Ovary (tissue), 3 donors: ENCODE measurements at regions not wholly inside any gene's neighbourhood (a gene's known extent, or its start where the extent isn't known, plus 50 kb on each side); places are given as distances from the start of the nearest gene placed in this dataset.

ENCODE experiments used
- CTCF ChIP-seq, 3 donors: fragments of 450-650 bp in 2 of 3; fragments of 200-600 bp in 1 of 3; IDR thresholded peaks; one replicate each; pipeline versions ENCODE4 v1.5.1 to v1.8.0; 2016 to 2022; ENCODE audit warnings: antibody characterized with exemption in 3 of 3, mild to moderate bottlenecking in 1 of 3
- POLR2A ChIP-seq: fragments of 450-650 bp; IDR thresholded peaks from one replicate; pipeline ENCODE4 v1.6.1; 2017; ENCODE audit warnings: antibody characterized with exemption, mild to moderate bottlenecking, moderate library complexity
- donor health status: DM: no; HTN: no; CAD: no.

DNA sequence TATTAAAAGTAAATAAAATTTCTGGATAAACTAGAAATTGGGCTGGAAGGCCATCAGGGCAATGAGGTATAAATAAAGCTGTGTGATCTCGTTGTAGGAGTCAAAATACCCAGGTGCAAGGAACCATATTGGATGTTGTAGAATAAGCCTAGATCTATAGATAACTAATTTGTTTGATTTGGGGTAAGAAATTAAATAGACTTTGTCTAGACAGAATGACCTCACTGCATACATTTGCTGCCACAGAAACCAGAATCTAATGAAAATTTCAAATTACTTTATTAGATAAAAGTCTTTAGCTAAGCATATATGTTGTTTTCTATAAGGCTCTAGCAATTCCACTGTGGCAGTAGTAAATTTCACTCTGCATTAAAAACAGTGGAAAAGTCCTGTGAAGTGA is 225.2 kb upstream of the ITGA1 start:
- TF ChIP-seq CTCF (IDR thresholded peaks at IDR 0.05), result no peak
- TF ChIP-seq POLR2A, result no peak
